Endometrium (tissue), 2 donors: ENCODE measurements at regions not wholly inside any gene's neighbourhood (a gene's known extent, or its start where the extent isn't known, plus 50 kb on each side); places are given as distances from the start of the nearest gene placed in this dataset.

ENCODE experiments used
- FAIRE-seq: peaks from 2 replicates; lab custom pipeline; 2012; peaks lifted over from hg19 to GRCh38; lab: Jason Lieb, UNC
- donor health status: control.
- donor health status: control.

- FAIRE-seq = no peak
Measured at GRCh38 chr5:133686566-133686965, 74.2 kb upstream of the FSTL4 start.

- FAIRE-seq = no peak
Measured at GRCh38 chr5:133685402-133686018, 73.2 kb upstream of the FSTL4 start.

GRCh38 chr5:133683646-133684596 is 71.6 kb upstream of the FSTL4 start:
- no peak for FAIRE-seq

DNA sequence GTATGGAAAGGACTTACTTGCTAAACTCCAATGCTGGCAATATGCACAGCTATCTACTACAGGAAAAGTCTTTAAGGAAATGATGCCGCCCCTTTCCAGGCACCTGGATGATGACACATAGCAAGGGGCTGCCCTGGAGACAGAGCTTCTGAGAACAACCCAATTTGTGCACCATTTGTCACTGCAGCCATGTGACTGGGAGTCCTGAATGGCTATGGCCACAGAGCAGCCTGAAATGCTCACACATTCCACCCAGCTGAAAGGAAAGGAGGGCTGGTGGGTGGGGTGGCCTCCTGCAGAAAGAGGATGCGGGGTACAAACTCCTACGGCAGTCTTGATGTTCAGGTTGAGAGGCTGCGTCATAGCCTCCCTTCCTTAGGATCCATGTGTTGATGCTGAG is 70.1 kb upstream of the FSTL4 start:
- FAIRE-seq = no peak

- no peak for FAIRE-seq
Measured at GRCh38 chr5:133681896-133682295, 69.6 kb upstream of the FSTL4 start.

GRCh38 chr5:133680830-133681565 is 68.7 kb upstream of the FSTL4 start:
- FAIRE-seq = no peak

- no peak for FAIRE-seq
Measured at GRCh38 chr5:133679534-133679933, 67.2 kb upstream of the FSTL4 start.

GRCh38 chr5:133675376-133676154 is 63.2 kb upstream of the FSTL4 start:
- no peak for FAIRE-seq

- FAIRE-seq = no peak
Measured at GRCh38 chr5:133670336-133670735, 58.0 kb upstream of the FSTL4 start.

DNA sequence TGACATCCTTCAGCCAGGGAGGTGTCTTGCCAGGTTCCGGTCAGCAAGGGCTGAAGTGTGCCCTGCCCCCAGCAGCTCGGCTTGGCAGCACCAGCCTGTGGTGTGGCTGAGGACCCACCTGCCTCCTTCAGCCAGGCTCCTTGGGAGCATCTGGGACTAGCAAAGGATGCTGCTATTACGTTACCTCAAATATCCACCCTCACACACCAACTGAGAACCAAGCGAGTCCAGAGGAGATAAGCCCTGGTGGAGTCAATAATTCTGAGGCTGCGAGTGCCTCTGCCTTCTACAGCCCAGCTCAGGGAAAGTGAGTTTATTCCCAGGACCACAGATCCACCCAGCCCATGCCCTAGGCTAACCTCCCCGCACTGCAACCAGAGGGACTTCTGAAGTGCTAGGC is 57.1 kb upstream of the FSTL4 start:
- no peak for FAIRE-seq

GRCh38 chr5:133668458-133668857 is 56.1 kb upstream of the FSTL4 start:
- FAIRE-seq = no peak

GRCh38 chr5:133667217-133667616 is 54.9 kb upstream of the FSTL4 start:
- no peak for FAIRE-seq

GRCh38 chr5:133665571-133665970 is 53.2 kb upstream of the FSTL4 start:
- no peak for FAIRE-seq

GRCh38 chr5:133664422-133664821 is 52.1 kb upstream of the FSTL4 start:
- no peak for FAIRE-seq

DNA sequence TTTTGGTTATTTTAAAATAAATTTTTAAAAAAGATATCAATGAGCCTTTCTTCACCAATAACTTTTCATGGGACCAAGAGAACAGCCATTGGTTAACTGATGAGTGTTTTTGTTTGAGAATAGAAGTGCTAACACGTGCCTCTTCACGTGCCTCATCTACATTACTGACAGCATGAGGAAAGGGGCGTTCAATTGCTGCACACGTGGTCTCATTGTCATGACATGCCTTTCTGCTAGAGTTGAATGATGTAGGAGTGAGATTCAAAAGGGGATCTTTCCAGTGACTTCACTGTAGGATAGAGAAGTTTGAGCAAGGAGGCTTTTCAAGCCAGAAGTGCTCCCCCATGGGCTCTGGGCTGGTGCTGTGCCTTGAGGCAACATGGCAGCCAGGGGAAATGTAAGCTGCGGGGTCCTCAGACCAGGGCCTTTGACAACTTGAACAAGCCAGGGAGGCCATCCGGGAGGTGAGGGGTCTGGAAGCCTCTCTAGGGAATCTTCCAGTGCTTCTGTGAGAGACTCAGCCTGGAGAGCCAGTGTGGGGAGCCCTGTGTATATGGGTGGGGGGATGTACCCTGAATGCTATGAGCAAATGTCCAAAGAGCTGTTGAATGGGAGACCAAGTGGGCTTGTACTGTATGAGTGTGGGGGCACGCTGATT is 51.2 kb upstream of the FSTL4 start:
- no peak for FAIRE-seq

DNA sequence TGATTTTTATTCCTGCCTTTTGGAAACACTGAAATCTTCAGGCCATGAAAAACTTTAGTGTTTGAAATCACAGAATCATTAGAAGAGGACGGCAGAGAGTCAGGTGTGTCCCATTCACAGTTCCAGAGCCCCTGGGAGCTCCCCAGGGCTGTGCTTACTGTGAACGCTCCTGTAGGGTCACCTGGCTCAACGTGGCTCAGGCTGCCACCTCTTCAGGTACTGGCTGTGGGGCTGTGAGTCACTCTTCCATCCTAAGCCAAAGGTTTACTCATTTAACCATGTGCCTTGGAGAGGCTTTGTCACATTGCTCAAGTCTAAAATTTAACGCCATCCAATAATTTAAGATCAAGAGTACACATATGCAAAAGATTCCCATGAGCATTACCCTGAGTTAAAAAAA is 50.2 kb upstream of the FSTL4 start:
- FAIRE-seq = no peak
